ENCODE measurements at regions not wholly inside any gene's neighbourhood (a gene's known extent, or its start where the extent isn't known, plus 50 kb on each side); places are given as distances from the start of the nearest gene placed in this dataset.

GRCh38 chr1:223001653-223002634 is 141.1 kb downstream of the TLR5 start:
- peaks cover 6% of the 10 kb centered on the region for H3K36me3 ChIP-seq (ENCODE audit: control insufficient read depth, insufficient read depth, low read length)
- H3K4me2 ChIP-seq (ENCODE audit: low read depth, low read length): no peak overlapping the region
- no peak overlapping the region for H3K4ac ChIP-seq (ENCODE audit: low read depth, low read length)
- BruUV-seq (replicated peaks): no TSS peak
- no peak overlapping the region for H3K27ac ChIP-seq (ENCODE audit: insufficient read depth, low read length)
- H2AK9ac ChIP-seq (replicated peaks; ENCODE audit: low read depth, low read length, poor library complexity): no peak overlapping the region
- no peaks in the 10 kb centered on the region for H3K9me3 ChIP-seq (ENCODE audit: control insufficient read depth, insufficient read depth, low read length)
- H4K91ac ChIP-seq (ENCODE audit: insufficient read depth, low read depth, low read length): no peak overlapping the region
- no peak overlapping the region for H3K9ac ChIP-seq (ENCODE audit: low read depth, low read length)
- no peak for ATAC-seq (ENCODE audit: low read depth)
- H4K20me1 ChIP-seq (ENCODE audit: insufficient read depth, low read length): no peaks in the 10 kb centered on the region
- WGBS, 2 experiments (ENCODE audit: extremely low coverage in 2 of 2, insufficient read length in 1 of 2): 96% methylated on average over 5 of the region's 9 CpGs; no CpG with 5 or more reads in 1 of the 2 experiments
- DNase-seq: no peak
- POLR2A ChIA-PET (ENCODE audit: unreplicated experiment): no interaction called here
- H2BK120ac ChIP-seq (ENCODE audit: low read depth, low read length): no peak overlapping the region
- in situ Hi-C loops (cut with MboI; ENCODE audit: low sequenced_read_pairs): no loop called here
- H2BK20ac ChIP-seq (ENCODE audit: low read depth, low read length): no peak overlapping the region
- H2BK5ac ChIP-seq (ENCODE audit: low read depth, low read length, poor library complexity, severe bottlenecking): no peak overlapping the region
- H3K79me1 ChIP-seq (ENCODE audit: low read depth in 1 of 2, low read length in 2 of 2): no peaks in the 10 kb centered on the region
- no peak overlapping the region for H3K14ac ChIP-seq (replicated peaks; ENCODE audit: low read depth, low read length)
- dilution Hi-C loops (cut with HindIII; ENCODE audit: low sequenced_read_pairs, unreplicated experiment): no loop called here
- CTCF ChIA-PET: no interaction called here
- peaks cover 3% of the 10 kb centered on the region; the same call in 1 of the 2 replicates for H3K9me1 ChIP-seq (ENCODE audit: insufficient read depth, low read length)
- no peak overlapping the region for H3K4me3 ChIP-seq (ENCODE audit: insufficient read depth, low read depth, low read length)
- no peak overlapping the region for H2BK15ac ChIP-seq (ENCODE audit: low read depth, low read length)
- no peak overlapping the region for H3K23ac ChIP-seq (ENCODE audit: low read depth, low read length)
- H3K4me1 ChIP-seq (ENCODE audit: control insufficient read depth, insufficient read depth, low read length): no peaks in the 10 kb centered on the region
- intact Hi-C loops (cut with micrococcal nuclease): no loop called here
- H4K8ac ChIP-seq (ENCODE audit: low read depth in 2 of 2, low read length in 2 of 2): no peak overlapping the region
- no peak overlapping the region for H3K18ac ChIP-seq (ENCODE audit: low read depth, low read length)
- no peak overlapping the region for H2AFZ ChIP-seq (replicated peaks; ENCODE audit: low read length, poor library complexity)
- no peak overlapping the region for H3K56ac ChIP-seq (ENCODE audit: extremely low read depth, insufficient read depth, low read length)
- no peak overlapping the region for H4K5ac ChIP-seq (ENCODE audit: low read depth, low read length)
- H2AK5ac ChIP-seq (ENCODE audit: low read depth, low read length): no peak overlapping the region
- H3K27me3 ChIP-seq (ENCODE audit: control insufficient read depth, insufficient read depth, low read length): no peaks in the 10 kb centered on the region
- TF ChIP-seq CEBPB (IDR thresholded peaks at IDR 0.05; ENCODE audit: low read depth, low read length): no peak
- no peak for TF ChIP-seq POLR2A (IDR thresholded peaks at IDR 0.05; ENCODE audit: low read depth, low read length)
- no peak for TF ChIP-seq CHD1 (IDR thresholded peaks at IDR 0.05; ENCODE audit: low read depth, low read length)
- TF ChIP-seq SMC3 (IDR thresholded peaks at IDR 0.05; ENCODE audit: low read depth, low read length): peak; percentile 31; the same call in 1 of the 2 replicates
- TF ChIP-seq MXI1 (IDR thresholded peaks at IDR 0.05; ENCODE audit: borderline replicate concordance, low read depth, low read length): no peak
- no peak for TF ChIP-seq BHLHE40 (IDR thresholded peaks at IDR 0.05; ENCODE audit: low read depth, low read length)
- TF ChIP-seq RAD21 (IDR thresholded peaks at IDR 0.05; ENCODE audit: low read length): peak; percentile 48
- TF ChIP-seq MAFK (IDR thresholded peaks at IDR 0.05; ENCODE audit: low read depth, low read length): no peak
- TF ChIP-seq CTCF (conservative IDR thresholded peaks at IDR 0.05; ENCODE audit: low read depth, low read length): peak; percentile 35
- no peak for TF ChIP-seq FOS (IDR thresholded peaks at IDR 0.05; ENCODE audit: low read depth, low read length)
- TF ChIP-seq RFX5 (IDR thresholded peaks at IDR 0.05; ENCODE audit: low read depth, low read length): no peak
- TF ChIP-seq ELK1 (IDR thresholded peaks at IDR 0.05; ENCODE audit: borderline replicate concordance, low read depth, low read length): no peak
- TF ChIP-seq USF2 (IDR thresholded peaks at IDR 0.05; ENCODE audit: low read depth, low read length): no peak
- no peak for TF ChIP-seq NFE2L2 (IDR thresholded peaks at IDR 0.05; ENCODE audit: low read depth, low read length)
- TF ChIP-seq MAZ (IDR thresholded peaks at IDR 0.05; ENCODE audit: borderline replicate concordance, low read depth, low read length): no peak
